ENCODE measurements at regions not wholly inside any gene's neighbourhood (a gene's known extent, or its start where the extent isn't known, plus 50 kb on each side); places are given as distances from the start of the nearest gene placed in this dataset.
A peak's percentile ranks its signal among the peaks of the same experiment; 100 is the strongest.

DNA sequence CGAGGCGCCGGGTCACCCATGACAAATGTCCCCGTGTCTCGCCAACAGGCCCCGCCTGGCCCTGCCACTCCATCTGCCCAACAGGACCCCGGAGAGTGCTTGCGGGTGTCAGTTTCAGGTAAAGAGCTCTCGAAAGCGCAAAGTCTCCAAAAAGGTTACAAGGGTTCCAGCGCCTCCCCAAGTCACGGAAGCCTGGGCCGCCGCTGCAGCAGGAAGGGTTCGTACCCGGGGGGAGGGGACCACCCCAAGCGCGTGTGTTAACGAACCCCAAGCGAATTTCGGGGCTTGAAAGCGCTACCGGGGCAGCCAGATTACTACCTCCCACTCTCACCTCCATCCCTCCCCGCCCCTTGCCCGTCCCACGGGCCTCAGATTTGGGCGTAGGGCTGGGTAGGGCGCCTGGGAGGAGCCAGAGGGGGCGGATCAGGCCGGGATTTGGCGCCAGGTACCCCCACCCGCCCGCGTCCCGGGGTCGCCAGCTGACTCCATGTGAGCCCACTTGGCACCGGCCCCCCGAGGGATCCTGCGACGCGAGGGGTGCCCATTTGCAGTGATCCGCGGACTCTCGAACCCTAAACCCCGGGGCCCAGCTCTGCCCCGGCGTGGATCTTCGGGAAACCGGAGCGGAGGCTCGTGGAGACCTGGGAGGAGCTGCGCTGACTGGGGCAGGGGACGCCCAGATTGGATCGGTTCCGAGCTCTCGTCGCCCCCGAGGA is 85.9 kb downstream of the NR2F2 start:
- H3K4me1 ChIP-seq (ENCODE audit: control insufficient read depth, low read depth, low read length): peaks cover 12% of the 10 kb centered on the region
- H3K4me3 ChIP-seq (ENCODE audit: low read length): peak overlapping the region; percentile 31
- no peaks in the 10 kb centered on the region for H3K9me3 ChIP-seq (ENCODE audit: control insufficient read depth, low read depth, low read length)
- no peak overlapping the region for H3K27ac ChIP-seq (ENCODE audit: low read length)
- H3K36me3 ChIP-seq (ENCODE audit: control insufficient read depth, low read depth, low read length): no peaks in the 10 kb centered on the region
- no peak overlapping the region for H3K9ac ChIP-seq (ENCODE audit: low read length)
- H3K27me3 ChIP-seq (ENCODE audit: control insufficient read depth, insufficient read depth, low read length): peaks cover 100% of the 10 kb centered on the region

DNA sequence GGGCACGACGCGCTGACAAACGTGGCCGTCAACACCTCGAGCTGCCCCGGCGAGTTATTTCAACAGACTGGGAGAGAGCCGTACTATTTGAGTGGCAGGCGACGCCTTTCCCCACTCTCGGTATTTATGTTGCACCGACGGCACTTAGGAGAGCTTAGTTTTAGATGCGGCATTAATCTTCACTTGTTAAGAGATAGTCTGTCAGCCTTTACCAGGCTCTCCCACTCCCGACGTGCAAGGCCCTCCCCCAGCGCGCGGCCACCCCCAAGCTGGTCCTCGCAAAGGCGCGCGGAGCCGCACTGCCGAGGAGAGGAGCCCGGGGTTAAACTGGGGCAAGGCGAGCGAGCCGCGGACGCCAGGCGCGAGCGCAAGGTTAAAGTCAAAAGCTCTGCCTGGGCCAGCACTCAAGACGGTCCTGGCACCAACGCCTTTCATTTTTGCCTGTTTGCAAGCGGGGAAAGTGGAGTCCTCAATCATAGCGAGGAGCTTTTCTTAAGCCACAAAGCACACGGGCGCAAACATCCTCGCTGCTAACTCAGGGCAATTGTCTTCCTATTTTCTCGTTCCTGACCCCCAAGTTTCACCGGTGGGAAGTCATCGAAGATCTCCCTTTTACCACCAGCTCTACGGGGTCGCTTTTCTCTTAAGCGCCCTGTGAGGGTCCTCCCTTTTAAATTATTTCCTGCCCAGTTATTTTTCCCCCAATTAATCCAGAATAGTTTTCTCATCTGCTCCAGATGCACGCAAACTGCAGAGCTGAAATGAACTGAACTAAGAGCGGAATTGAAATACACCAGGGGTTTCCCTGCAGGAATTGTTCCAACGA is 86.6 kb downstream of the NR2F2 start:
- H3K27ac ChIP-seq (ENCODE audit: low read length): no peak overlapping the region
- H3K4me3 ChIP-seq (ENCODE audit: low read length): peak overlapping the region; percentile 31
- no peaks in the 10 kb centered on the region for H3K36me3 ChIP-seq (ENCODE audit: control insufficient read depth, low read depth, low read length)
- no peaks in the 10 kb centered on the region for H3K9me3 ChIP-seq (ENCODE audit: control insufficient read depth, low read depth, low read length)
- no peak overlapping the region for H3K9ac ChIP-seq (ENCODE audit: low read length)
- H3K4me1 ChIP-seq (ENCODE audit: control insufficient read depth, low read depth, low read length): peaks cover 14% of the 10 kb centered on the region
- peaks cover 100% of the 10 kb centered on the region for H3K27me3 ChIP-seq (ENCODE audit: control insufficient read depth, insufficient read depth, low read length)

DNA sequence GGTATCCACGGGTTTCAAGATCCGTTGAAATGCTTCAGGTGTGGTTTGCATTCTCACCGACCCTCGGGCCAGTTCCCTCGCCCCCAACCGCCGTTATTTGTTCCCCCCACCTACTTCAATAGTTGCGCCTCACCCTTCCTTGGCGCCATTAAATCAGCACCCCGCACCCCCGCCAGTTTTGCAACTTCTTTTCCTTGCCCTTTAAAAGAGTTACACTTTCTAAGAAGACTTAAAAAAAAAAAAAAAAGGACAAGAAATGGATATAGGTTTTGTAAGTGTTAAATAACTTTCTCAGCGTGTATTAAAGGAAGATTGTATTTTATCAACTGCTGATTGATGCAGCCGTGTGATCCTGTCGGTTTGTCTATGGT is 87.2 kb downstream of the NR2F2 start:
- Histone ChIP-seq H3K4me3 (ENCODE audit: low read length) (no peak overlapping the region), H3K9ac (ENCODE audit: low read length) (no peak overlapping the region), H3K27ac (ENCODE audit: low read length) (no peak overlapping the region), H3K9me3 (ENCODE audit: control insufficient read depth, low read depth, low read length) (no peaks in the 10 kb centered on the region), H3K27me3 (ENCODE audit: control insufficient read depth, insufficient read depth, low read length) (peaks cover 100% of the 10 kb centered on the region), H3K4me1 (ENCODE audit: control insufficient read depth, low read depth, low read length) (peaks cover 14% of the 10 kb centered on the region), H3K36me3 (ENCODE audit: control insufficient read depth, low read depth, low read length) (no peaks in the 10 kb centered on the region)

DNA sequence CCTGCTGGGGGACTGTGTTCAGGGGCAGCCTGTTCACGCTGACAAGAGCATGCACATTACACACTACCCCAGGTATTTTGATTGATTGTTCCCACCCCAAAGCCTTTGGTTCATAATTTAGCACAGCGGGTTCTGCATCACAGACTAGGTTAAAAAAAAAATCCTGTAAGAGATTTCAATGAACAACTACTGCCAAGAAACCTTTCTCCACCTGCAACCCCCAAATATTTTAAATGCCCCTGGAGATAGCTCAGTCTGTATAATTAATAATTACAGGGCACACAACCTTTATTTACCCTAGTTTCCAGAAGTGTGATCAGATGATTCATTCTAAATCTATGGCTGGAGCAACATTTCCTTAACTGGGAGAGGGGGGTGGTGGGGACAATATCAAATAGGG is 87.6 kb downstream of the NR2F2 start:
- peaks cover 97% of the 10 kb centered on the region for H3K27me3 ChIP-seq (ENCODE audit: control insufficient read depth, insufficient read depth, low read length)
- H3K27ac ChIP-seq (ENCODE audit: low read length): no peak overlapping the region
- no peak overlapping the region for H3K9ac ChIP-seq (ENCODE audit: low read length)
- H3K36me3 ChIP-seq (ENCODE audit: control insufficient read depth, low read depth, low read length): no peaks in the 10 kb centered on the region
- H3K4me1 ChIP-seq (ENCODE audit: control insufficient read depth, low read depth, low read length): peaks cover 14% of the 10 kb centered on the region
- no peak overlapping the region for H3K4me3 ChIP-seq (ENCODE audit: low read length)
- H3K9me3 ChIP-seq (ENCODE audit: control insufficient read depth, low read depth, low read length): no peaks in the 10 kb centered on the region

DNA sequence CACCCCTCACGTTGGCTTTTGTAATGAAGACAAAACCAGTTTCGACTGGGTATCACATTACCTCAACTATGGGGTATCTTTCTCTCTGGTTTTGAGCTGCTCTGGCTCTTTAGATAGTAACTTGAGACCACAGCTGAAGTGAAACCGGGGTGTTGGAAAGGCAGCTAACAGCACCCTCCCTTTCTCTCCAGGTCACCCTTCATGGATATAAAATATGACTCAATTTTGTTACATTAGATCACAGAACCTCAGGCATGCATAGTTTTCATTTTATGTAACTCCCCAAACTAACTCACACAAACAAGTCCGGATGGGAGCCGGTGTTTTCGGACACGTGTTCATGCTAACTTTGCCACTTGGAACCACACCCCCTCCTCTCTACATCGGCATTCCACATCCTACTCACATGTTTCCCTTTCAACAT is 90.7 kb downstream of the NR2F2 start:
- H3K27ac ChIP-seq (ENCODE audit: low read length): no peak overlapping the region

DNA sequence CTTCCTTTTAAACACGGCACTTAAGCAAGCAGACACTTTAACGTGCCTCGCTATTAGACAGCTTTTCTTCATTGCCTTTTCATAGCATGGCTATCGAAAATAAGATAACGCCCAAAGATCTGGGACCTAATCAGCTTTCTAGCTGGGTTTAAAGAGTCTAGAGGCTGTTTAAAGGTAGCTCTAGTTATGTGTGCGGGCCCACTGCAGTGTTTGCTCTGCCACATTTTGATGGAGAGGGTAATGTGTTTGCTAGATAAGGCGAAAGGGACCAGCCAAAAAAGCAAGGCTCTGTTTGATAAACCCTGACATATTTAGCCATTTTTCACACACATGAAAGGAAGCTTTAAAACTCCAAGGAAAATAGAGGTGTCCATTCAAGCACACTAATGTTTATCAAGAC is 91.6 kb downstream of the NR2F2 start:
- Histone ChIP-seq H3K27ac (ENCODE audit: low read length) (no peak overlapping the region), H3K9me3 (ENCODE audit: control insufficient read depth, low read depth, low read length) (no peaks in the 10 kb centered on the region), H3K36me3 (ENCODE audit: control insufficient read depth, low read depth, low read length) (no peaks in the 10 kb centered on the region), H3K9ac (ENCODE audit: low read length) (no peak overlapping the region), H3K4me3 (ENCODE audit: low read length) (no peak overlapping the region), H3K27me3 (ENCODE audit: control insufficient read depth, insufficient read depth, low read length) (peaks cover 57% of the 10 kb centered on the region), H3K4me1 (ENCODE audit: control insufficient read depth, low read depth, low read length) (peaks cover 14% of the 10 kb centered on the region)

More for the DNA sequence above, 90.7 kb downstream of the NR2F2 start:
- H3K4me3 ChIP-seq (ENCODE audit: low read length): peak overlapping the region; percentile 19
- no peaks in the 10 kb centered on the region for H3K36me3 ChIP-seq (ENCODE audit: control insufficient read depth, low read depth, low read length)
- peaks cover 67% of the 10 kb centered on the region for H3K27me3 ChIP-seq (ENCODE audit: control insufficient read depth, insufficient read depth, low read length)
- peaks cover 14% of the 10 kb centered on the region for H3K4me1 ChIP-seq (ENCODE audit: control insufficient read depth, low read depth, low read length)
- no peaks in the 10 kb centered on the region for H3K9me3 ChIP-seq (ENCODE audit: control insufficient read depth, low read depth, low read length)
- H3K9ac ChIP-seq (ENCODE audit: low read length): no peak overlapping the region

DNA sequence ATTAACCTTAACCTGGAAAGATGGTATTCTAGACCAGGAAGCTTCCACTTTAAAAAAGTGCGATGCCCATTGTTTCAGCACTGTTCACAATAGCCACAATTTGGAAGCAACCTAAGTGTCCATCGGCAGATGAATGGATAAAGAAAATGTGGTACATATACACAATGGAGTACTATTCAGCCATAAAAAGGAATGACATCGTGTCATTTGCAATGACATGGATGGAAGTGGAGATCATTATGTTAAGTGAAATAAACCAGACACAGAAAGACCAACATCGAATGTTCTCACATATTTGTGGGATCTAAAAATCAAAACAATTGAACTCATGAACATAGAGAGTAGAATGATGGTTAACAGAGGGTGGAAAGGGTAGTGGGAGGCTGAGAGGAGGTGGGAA is 94.2 kb downstream of the NR2F2 start:
- H3K9ac ChIP-seq (ENCODE audit: low read length): no peak overlapping the region
- no peak overlapping the region for H3K4me3 ChIP-seq (ENCODE audit: low read length)
- peaks cover 11% of the 10 kb centered on the region for H3K4me1 ChIP-seq (ENCODE audit: control insufficient read depth, low read depth, low read length)
- H3K27me3 ChIP-seq (ENCODE audit: control insufficient read depth, insufficient read depth, low read length): peaks cover 32% of the 10 kb centered on the region
- H3K36me3 ChIP-seq (ENCODE audit: control insufficient read depth, low read depth, low read length): no peaks in the 10 kb centered on the region
- H3K27ac ChIP-seq (ENCODE audit: low read length): no peak overlapping the region
- no peaks in the 10 kb centered on the region for H3K9me3 ChIP-seq (ENCODE audit: control insufficient read depth, low read depth, low read length)

DNA sequence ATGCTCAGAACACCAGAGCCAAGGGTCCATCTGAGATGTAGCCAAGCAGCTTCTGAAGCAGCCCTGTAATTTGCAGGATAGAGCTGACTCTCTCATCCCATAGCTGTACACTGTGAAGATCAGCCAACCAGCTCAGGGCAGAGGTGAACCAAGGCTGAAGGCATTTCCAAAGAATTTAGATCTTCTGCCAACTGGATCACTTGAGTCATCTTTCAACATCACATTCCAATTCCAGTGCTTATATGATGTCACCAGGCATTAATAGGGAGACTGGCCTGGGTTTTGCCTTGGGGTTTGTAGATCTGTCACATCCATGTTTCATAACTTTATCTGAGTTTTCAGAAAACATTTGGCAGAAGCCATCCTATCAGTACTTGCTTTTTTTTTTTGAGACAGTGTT is 98.2 kb downstream of the NR2F2 start:
- no peak overlapping the region for H3K27ac ChIP-seq (ENCODE audit: low read length)
- no peak overlapping the region for H3K4me3 ChIP-seq (ENCODE audit: low read length)
- H3K9ac ChIP-seq (ENCODE audit: low read length): no peak overlapping the region
- H3K27me3 ChIP-seq (ENCODE audit: control insufficient read depth, insufficient read depth, low read length): no peaks in the 10 kb centered on the region
- no peaks in the 10 kb centered on the region for H3K9me3 ChIP-seq (ENCODE audit: control insufficient read depth, low read depth, low read length)
- no peaks in the 10 kb centered on the region for H3K4me1 ChIP-seq (ENCODE audit: control insufficient read depth, low read depth, low read length)
- H3K36me3 ChIP-seq (ENCODE audit: control insufficient read depth, low read depth, low read length): no peaks in the 10 kb centered on the region

DNA sequence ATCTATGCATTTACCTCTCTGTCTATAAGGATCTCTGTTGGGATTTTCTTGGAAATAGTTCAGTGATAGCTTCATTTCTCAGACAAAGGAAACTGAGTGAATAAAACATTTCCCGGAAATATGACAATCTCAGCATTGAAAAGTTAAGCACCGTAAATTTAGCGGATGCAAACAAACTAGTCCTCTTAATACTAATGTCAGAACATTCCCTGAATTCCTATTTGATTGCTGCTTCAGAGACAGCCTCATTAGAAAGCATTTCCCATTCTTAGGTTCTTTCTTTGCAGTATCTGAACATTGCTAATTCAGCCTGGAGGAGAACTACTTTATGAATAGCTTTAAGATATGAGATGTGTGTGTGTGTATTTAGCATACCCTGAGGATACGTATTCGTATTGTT is 101.3 kb downstream of the NR2F2 start:
- Histone ChIP-seq H3K27ac (ENCODE audit: low read length) (no peak overlapping the region), H3K9me3 (ENCODE audit: control insufficient read depth, low read depth, low read length) (no peaks in the 10 kb centered on the region), H3K4me1 (ENCODE audit: control insufficient read depth, low read depth, low read length) (no peaks in the 10 kb centered on the region), H3K9ac (ENCODE audit: low read length) (no peak overlapping the region), H3K27me3 (ENCODE audit: control insufficient read depth, insufficient read depth, low read length) (no peaks in the 10 kb centered on the region), H3K36me3 (ENCODE audit: control insufficient read depth, low read depth, low read length) (no peaks in the 10 kb centered on the region), H3K4me3 (ENCODE audit: low read length) (no peak overlapping the region)

DNA sequence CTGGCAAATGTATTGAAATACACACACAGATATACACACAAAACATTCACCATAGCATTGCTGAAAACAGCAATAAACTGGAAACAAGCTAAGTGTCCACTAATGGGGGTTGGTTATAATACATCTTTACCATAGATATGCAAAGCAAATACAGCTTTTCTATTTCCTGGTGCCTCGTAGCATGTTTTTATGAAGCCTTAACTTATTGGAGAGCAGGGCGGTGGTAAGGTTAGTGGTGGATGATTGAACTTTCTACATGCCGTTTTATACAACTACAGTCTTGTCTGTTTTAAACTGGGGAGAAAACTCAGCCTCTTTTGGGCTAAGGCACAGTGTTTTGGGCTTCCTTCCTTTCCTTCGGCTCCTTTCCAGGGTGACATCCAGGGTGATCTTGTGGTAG is 104.5 kb downstream of the NR2F2 start:
- no peaks in the 10 kb centered on the region for H3K36me3 ChIP-seq (ENCODE audit: control insufficient read depth, low read depth, low read length)
- H3K9ac ChIP-seq (ENCODE audit: low read length): no peak overlapping the region
- H3K27me3 ChIP-seq (ENCODE audit: control insufficient read depth, insufficient read depth, low read length): no peaks in the 10 kb centered on the region
- H3K4me1 ChIP-seq (ENCODE audit: control insufficient read depth, low read depth, low read length): no peaks in the 10 kb centered on the region
- no peak overlapping the region for H3K4me3 ChIP-seq (ENCODE audit: low read length)
- no peak overlapping the region for H3K27ac ChIP-seq (ENCODE audit: low read length)
- H3K9me3 ChIP-seq (ENCODE audit: control insufficient read depth, low read depth, low read length): no peaks in the 10 kb centered on the region

DNA sequence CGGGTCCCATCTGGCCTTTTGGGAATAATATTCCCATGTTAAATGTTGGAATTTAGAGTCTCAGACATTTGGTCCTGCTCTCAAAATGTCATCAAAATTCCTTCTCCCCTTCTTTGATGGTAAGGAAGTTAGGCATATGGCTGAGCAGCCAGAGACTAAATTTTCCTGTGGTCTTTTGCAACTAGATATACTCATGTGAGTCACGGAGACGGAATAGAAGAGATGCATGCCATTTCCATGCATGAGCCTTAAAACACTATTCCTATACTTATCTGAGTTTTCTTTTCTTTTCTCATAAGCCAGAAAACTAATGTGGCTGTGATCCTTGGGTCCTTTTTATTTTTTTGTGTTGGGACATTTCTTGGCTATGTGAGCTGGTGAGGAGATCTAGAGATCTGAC is 105.3 kb downstream of the NR2F2 start:
- Histone ChIP-seq H3K36me3 (ENCODE audit: control insufficient read depth, low read depth, low read length) (no peaks in the 10 kb centered on the region), H3K9me3 (ENCODE audit: control insufficient read depth, low read depth, low read length) (no peaks in the 10 kb centered on the region), H3K4me3 (ENCODE audit: low read length) (no peak overlapping the region), H3K27ac (ENCODE audit: low read length) (no peak overlapping the region), H3K4me1 (ENCODE audit: control insufficient read depth, low read depth, low read length) (no peaks in the 10 kb centered on the region), H3K9ac (ENCODE audit: low read length) (no peak overlapping the region), H3K27me3 (ENCODE audit: control insufficient read depth, insufficient read depth, low read length) (no peaks in the 10 kb centered on the region)

DNA sequence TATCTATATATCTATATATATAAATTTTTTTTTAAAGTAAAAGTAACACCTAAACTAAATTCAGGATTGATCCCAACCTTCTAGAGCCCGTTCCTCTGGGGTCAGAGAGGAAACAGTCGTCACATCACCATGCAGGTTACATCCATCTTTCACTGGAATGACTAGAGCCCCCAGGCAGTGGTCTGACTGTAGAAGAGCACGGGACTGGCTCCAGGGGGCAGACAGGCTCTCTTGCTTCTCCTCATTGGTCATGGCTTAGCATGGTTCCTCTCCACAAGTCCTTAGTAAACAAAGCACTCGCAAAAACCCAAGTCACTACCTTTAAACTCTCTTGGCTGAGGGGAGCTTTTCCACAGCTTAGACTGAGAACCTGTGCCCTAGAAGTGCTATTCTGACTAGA is 110.5 kb downstream of the NR2F2 start:
- Histone ChIP-seq H3K9ac (ENCODE audit: low read length) (no peak overlapping the region), H3K9me3 (ENCODE audit: control insufficient read depth, low read depth, low read length) (no peaks in the 10 kb centered on the region), H3K27ac (ENCODE audit: low read length) (no peak overlapping the region), H3K36me3 (ENCODE audit: control insufficient read depth, low read depth, low read length) (no peaks in the 10 kb centered on the region), H3K4me1 (ENCODE audit: control insufficient read depth, low read depth, low read length) (no peaks in the 10 kb centered on the region), H3K4me3 (ENCODE audit: low read length) (no peak overlapping the region), H3K27me3 (ENCODE audit: control insufficient read depth, insufficient read depth, low read length) (no peaks in the 10 kb centered on the region)

Data from iPS-18a (cell line).